Endothelial cell of umbilical vein (primary cell): ENCODE measurements at regions not wholly inside any gene's neighbourhood (a gene's known extent, or its start where the extent isn't known, plus 50 kb on each side); places are given as distances from the start of the nearest gene placed in this dataset.
"Not testable (repeated sequence)": the region's sequence is repeated elsewhere in the genome, so short reads cannot be mapped to it uniquely, and the experiment has no call there.

Experiments used
- BruUV-seq: library from RNA; stranded (reverse); fragments of 400-500 nt; replicated peaks from 2 replicates; lab custom pipeline; 2021; lab: Mats Ljungman, UMichigan
- CTCF ChIA-PET: fragments of 300-600, 350-600 bp; sonication (Branson Sonifier 250); formaldehyde crosslinking; loops from one replicate; lab custom pipeline; 2021; ENCODE audit warnings: antibody characterized with exemption, inconsistent platforms; lab: Charles Lee
- POLR2A ChIA-PET: fragments of 300-600, 350-600 bp; sonication (Branson Sonifier 250); formaldehyde crosslinking; loops from one replicate; lab custom pipeline; 2021; ENCODE audit warnings: antibody characterized with exemption, inconsistent platforms; lab: Charles Lee
- DNase-seq: peaks from one replicate; pipeline ENCODE4 v3.0.0-alpha.2; 2011; ENCODE audit warnings: low read depth, low spot score
- FAIRE-seq: peaks from 2 replicates; lab custom pipeline; 2011; peaks lifted over from hg19 to GRCh38; lab: Jason Lieb, UNC
- H2AFZ ChIP-seq: 2 replicates; pipeline ENCODE4 v1.6.0; 2012; ENCODE audit warnings: low read depth, low read length, control low read depth, inconsistent platforms
- H3K27ac ChIP-seq: 2 replicates; pipeline ENCODE4 v1.5.1; 2011; ENCODE audit warnings: low read depth, mild to moderate bottlenecking, control low read depth, low read length, moderate library complexity; ENCODE audit not compliant: insufficient read depth
- H3K27me3 ChIP-seq, 2 experiments: 2 replicates each; pipeline versions ENCODE4 v1.6.0 to v1.6.1; 2011; ENCODE audit warnings: low read length in 2 of 2, mixed read lengths in 1 of 2; ENCODE audit not compliant: control insufficient read depth in 2 of 2, insufficient read depth in 2 of 2
- H3K36me3 ChIP-seq, 2 experiments: 2 replicates in 1 of 2; 3 replicates in 1 of 2; pipeline ENCODE4 v1.5.1; 2011; ENCODE audit warnings: low read length in 2 of 2, mild to moderate bottlenecking in 1 of 2, moderate library complexity in 1 of 2; ENCODE audit not compliant: control insufficient read depth in 2 of 2, insufficient read depth in 2 of 2; ENCODE audit errors: extremely low read depth in 1 of 2
- H3K4me1 ChIP-seq: 3 replicates; pipeline ENCODE4 v1.5.1; 2011; ENCODE audit warnings: mild to moderate bottlenecking, low read length; ENCODE audit not compliant: control insufficient read depth, insufficient read depth; ENCODE audit errors: extremely low read depth
- H3K4me2 ChIP-seq: 2 replicates; pipeline ENCODE4 v1.6.1; 2011; ENCODE audit warnings: low read length, control low read depth, mixed read lengths; ENCODE audit not compliant: insufficient read depth
- H3K4me3 ChIP-seq, 3 experiments: fragments of 200-600 bp in 1 of 3; sonication (generic), shearing (Covaris generic) in 1 of 3; replicated peaks in 1 of 3; 2 replicates each; pipeline ENCODE4 v1.5.1; 2011 to 2016; ENCODE audit warnings: control low read depth in 3 of 3, low read length in 3 of 3, mild to moderate bottlenecking in 2 of 3, inconsistent platforms in 1 of 3, low read depth in 1 of 3, moderate library complexity in 1 of 3; ENCODE audit not compliant: insufficient read depth in 1 of 3
- H3K79me2 ChIP-seq: 2 replicates; pipeline ENCODE4 v1.6.0; 2012; ENCODE audit warnings: low read length, inconsistent platforms; ENCODE audit not compliant: control insufficient read depth, insufficient read depth
- H3K9ac ChIP-seq: replicated peaks from 2 replicates; pipeline ENCODE3; 2011; ENCODE audit warnings: low read length, control low read depth; ENCODE audit not compliant: insufficient read depth; ENCODE audit errors: extremely low read depth
- H3K9me1 ChIP-seq: replicated peaks from 3 replicates; pipeline ENCODE4 v1.6.0; 2011; ENCODE audit warnings: mild to moderate bottlenecking, low read length; ENCODE audit not compliant: control insufficient read depth, insufficient read depth; ENCODE audit errors: extremely low read depth
- H3K9me3 ChIP-seq: replicated peaks from 2 replicates; pipeline ENCODE4 v1.5.1; 2012; ENCODE audit warnings: low read length, inconsistent platforms; ENCODE audit not compliant: control insufficient read depth, insufficient read depth
- H4K20me1 ChIP-seq: replicated peaks from 2 replicates; pipeline ENCODE3; 2011; ENCODE audit warnings: mild to moderate bottlenecking, low read length; ENCODE audit not compliant: control insufficient read depth, insufficient read depth; ENCODE audit errors: extremely low read depth
- CTCF ChIP-seq, 2 donors: IDR thresholded peaks; 1 replicate in 1 of 2; 2 replicates in 1 of 2; pipeline ENCODE4 v1.5.1; 2011; ENCODE audit warnings: low read length in 2 of 2, mild to moderate bottlenecking in 2 of 2, moderate library complexity in 2 of 2, control low read depth in 1 of 2, inconsistent platforms in 1 of 2, low read depth in 1 of 2; ENCODE audit not compliant: insufficient read depth in 1 of 2; ENCODE audit errors: extremely low read depth in 1 of 2
- EZH2 ChIP-seq: IDR thresholded peaks from 2 replicates; pipeline ENCODE4 v1.6.1; 2012; ENCODE audit warnings: borderline replicate concordance, low read depth, mild to moderate bottlenecking, moderate library complexity, low read length, inconsistent platforms; ENCODE audit not compliant: severe bottlenecking
- FOS ChIP-seq: IDR thresholded peaks from 2 replicates; pipeline ENCODE4 v1.6.1; 2011; ENCODE audit warnings: mild to moderate bottlenecking, low read length, moderate library complexity, borderline replicate concordance; ENCODE audit not compliant: insufficient read depth
- GATA2 ChIP-seq: IDR thresholded peaks from 2 replicates; pipeline ENCODE4 v1.7.0; 2011; ENCODE audit warnings: low read depth, mild to moderate bottlenecking, moderate library complexity, mixed read lengths, low read length; ENCODE audit not compliant: insufficient read length, insufficient read depth
- JUN ChIP-seq: IDR thresholded peaks from 2 replicates; pipeline ENCODE4 v1.6.1; 2011; ENCODE audit warnings: borderline replicate concordance, low read depth; ENCODE audit not compliant: insufficient read length, insufficient read depth
- MAX ChIP-seq: IDR thresholded peaks from 2 replicates; pipeline ENCODE4 v1.6.1; 2011; ENCODE audit not compliant: insufficient read depth, insufficient read length
- MYC ChIP-seq: IDR thresholded peaks from one replicate; pipeline ENCODE4 v1.6.1; 2011; ENCODE audit warnings: mild to moderate bottlenecking, low read depth, low read length
- POLR2A ChIP-seq: IDR thresholded peaks from 2 replicates; pipeline ENCODE4 v1.6.1; 2012; ENCODE audit warnings: low read depth, mild to moderate bottlenecking, control low read depth, low read length
- POLR2AphosphoS5 ChIP-seq: IDR thresholded peaks from 2 replicates; pipeline ENCODE4 v1.6.1; 2012; ENCODE audit warnings: low read depth, mild to moderate bottlenecking, control low read depth, low read length, moderate library complexity; ENCODE audit not compliant: insufficient read depth
- dilution Hi-C: fragments of 300-500 bp; cut with MboI; formaldehyde crosslinking; loops from one replicate; pipeline ENCODE4 v1.15.0; 2019; ENCODE audit warnings: low sequenced_read_pairs; ENCODE audit not compliant: extremely low pct_ligation_motif_present
- intact Hi-C: fragments of 100-400 bp; cut with micrococcal nuclease; formaldehyde crosslinking; loops from one replicate; pipeline ENCODE4 v1.10.0; 2022

GRCh38 chr6:97778290-97779038 lies 495.4 kb upstream of the MMS22L start:
- Histone ChIP-seq H3K36me3 (no peaks in the 10 kb centered on the region), H3K4me3 (no peak overlapping the region), H3K27ac (no peak overlapping the region), H3K9ac (no peak overlapping the region), H3K4me2 (no peak overlapping the region), H3K4me1 (no peaks in the 10 kb centered on the region), H3K9me1 (no peaks in the 10 kb centered on the region), H3K27me3 (no peaks in the 10 kb centered on the region), H3K9me3 (no peaks in the 10 kb centered on the region), H3K79me2 (no peaks in the 10 kb centered on the region), H4K20me1 (no peaks in the 10 kb centered on the region), H2AFZ (no peak overlapping the region)
- no peak for TF ChIP-seq MAX
- no peak for TF ChIP-seq POLR2AphosphoS5
- TF ChIP-seq MYC: no peak
- TF ChIP-seq FOS: no peak
- no peak for TF ChIP-seq POLR2A
- no peak for TF ChIP-seq GATA2
- no peak for TF ChIP-seq EZH2
- no peak for TF ChIP-seq CTCF (IDR thresholded peaks at IDR 0.05; ENCODE audit: extremely low read depth in 1 of 2, insufficient read depth in 1 of 2, low read depth in 1 of 2, low read length in 2 of 2)
- no peak for TF ChIP-seq JUN
- CTCF ChIA-PET: no interaction called here
- DNase-seq (no peak), FAIRE-seq (no peak)
- POLR2A ChIA-PET: no interaction called here
- dilution Hi-C loops: no loop called here
- intact Hi-C loops: no loop called here
- BruUV-seq: no TSS peak

GRCh38 chr6:97779039-97779766 lies 496.2 kb upstream of the MMS22L start:
- FAIRE-seq: not testable (repeated sequence)

More at GRCh38 chr6:97779039-97779766, 496.2 kb upstream of the MMS22L start:
- H3K9me1 ChIP-seq, H3K36me3 ChIP-seq, DNase-seq, H3K27ac ChIP-seq, H2AFZ ChIP-seq, H3K4me1 ChIP-seq, POLR2A ChIA-PET, H3K79me2 ChIP-seq, CTCF ChIA-PET, H3K4me2 ChIP-seq, H3K9ac ChIP-seq, dilution Hi-C loops, intact Hi-C loops, H4K20me1 ChIP-seq, H3K4me3 ChIP-seq, BruUV-seq, H3K27me3 ChIP-seq, H3K9me3 ChIP-seq: not testable (repeated sequence)
